T-cell (primary cell): ENCODE measurements at regions not wholly inside any gene's neighbourhood (a gene's known extent, or its start where the extent isn't known, plus 50 kb on each side); places are given as distances from the start of the nearest gene placed in this dataset.

Experiments
- ATAC-seq, 4 experiments: fragments of 200-7000 bp in 3 of 4; fragments of 150-1000 bp in 1 of 4; cut with Tn5 transposase; replicated peaks in 1 of 4; 1 replicate in 3 of 4; 2 replicates in 1 of 4; pipeline ENCODE4 v1.10.0; 2021; ENCODE audit warnings: moderate library complexity in 3 of 4, mild to moderate bottlenecking in 2 of 4, moderate number of reproducible peaks in 1 of 4
- CTCF ChIA-PET, 2 donors: fragments of 300-600 bp; sonication (Branson Sonifier 250); formaldehyde crosslinking; loops; one replicate each; lab custom pipeline; 2022; ENCODE audit warnings: antibody characterized with exemption in 2 of 2; lab: Charles Lee
- POLR2A ChIA-PET, 2 donors: fragments of 300-600 bp; sonication (Branson Sonifier 250); formaldehyde crosslinking; loops; one replicate each; lab custom pipeline; 2022; ENCODE audit warnings: antibody characterized with exemption in 2 of 2; lab: Charles Lee
- DNase-seq, 35 experiments: peaks; one replicate each; pipeline versions ENCODE4 v3.0.0 to v3.0.0-alpha.2; 2013 to 2023
- H3K27ac ChIP-seq: one replicate; pipeline ENCODE4 v1.5.1; 2013; ENCODE audit warnings: low read length
- H3K27me3 ChIP-seq, 2 experiments: replicated peaks in 1 of 2; 1 replicate in 1 of 2; 2 replicates in 1 of 2; pipeline versions ENCODE4 v1.6.1 to v1.7.0; 2013; ENCODE audit warnings: low read length in 1 of 2, mixed read lengths in 1 of 2; ENCODE audit not compliant: control insufficient read depth in 2 of 2, insufficient read depth in 2 of 2; ENCODE audit errors: extremely low read depth in 1 of 2
- H3K36me3 ChIP-seq, 2 donors: 1 replicate in 1 of 2; 2 replicates in 1 of 2; pipeline versions ENCODE4 v1.6.1 to v1.7.0; 2013; ENCODE audit warnings: low read length in 1 of 2; ENCODE audit not compliant: control insufficient read depth in 2 of 2, insufficient read depth in 1 of 2; ENCODE audit errors: extremely low read depth in 1 of 2
- H3K4me1 ChIP-seq, 2 experiments: 1 replicate in 1 of 2; 2 replicates in 1 of 2; pipeline versions ENCODE4 v1.6.1 to v1.7.0; 2013; ENCODE audit warnings: low read length in 2 of 2, mixed read lengths in 1 of 2; ENCODE audit not compliant: insufficient read depth in 2 of 2, control insufficient read depth in 1 of 2; ENCODE audit errors: extremely low read depth in 1 of 2
- H3K4me3 ChIP-seq, 2 donors: 1 replicate in 1 of 2; 2 replicates in 1 of 2; pipeline versions ENCODE4 v1.5.1 to v1.7.0; 2013; ENCODE audit warnings: mild to moderate bottlenecking in 2 of 2, low read length in 1 of 2, moderate library complexity in 1 of 2; ENCODE audit not compliant: control insufficient read depth in 1 of 2; ENCODE audit errors: extremely low read depth in 1 of 2
- H3K9me3 ChIP-seq: 2 replicates; pipeline ENCODE4 v1.7.0; 2013
- H3K27ac Mint-ChIP-seq, 2 donors: one replicate each; pipeline ENCODE4 v1.8.0; 2020 to 2021; ENCODE audit warnings: mild to moderate bottlenecking in 2 of 2, mixed read lengths in 2 of 2
- H3K27me3 Mint-ChIP-seq, 2 donors: one replicate each; pipeline ENCODE4 v1.8.0; 2021 to 2022; ENCODE audit warnings: mixed read lengths in 2 of 2
- H3K36me3 Mint-ChIP-seq: one replicate; pipeline ENCODE4 v1.8.0; 2021; ENCODE audit warnings: mixed read lengths
- H3K4me1 Mint-ChIP-seq, 3 donors: one replicate each; pipeline ENCODE4 v1.8.0; 2020 to 2022; ENCODE audit warnings: mixed read lengths in 3 of 3, mild to moderate bottlenecking in 1 of 3
- H3K4me3 Mint-ChIP-seq, 3 donors: one replicate each; pipeline ENCODE4 v1.8.0; 2020 to 2022; ENCODE audit warnings: mild to moderate bottlenecking in 3 of 3, mixed read lengths in 3 of 3, moderate library complexity in 3 of 3
- H3K9me3 Mint-ChIP-seq, 3 donors: one replicate each; pipeline ENCODE4 v1.8.0; 2020 to 2022; ENCODE audit warnings: mixed read lengths in 3 of 3
- WGBS: methylation state at CpG from one replicate; pipeline ENCODE4 v1.1.5; 2013; ENCODE audit warnings: missing lambda C conversion rate; ENCODE audit not compliant: insufficient coverage; 5-methylcytosine and 5-hydroxymethylcytosine counted together

DNA sequence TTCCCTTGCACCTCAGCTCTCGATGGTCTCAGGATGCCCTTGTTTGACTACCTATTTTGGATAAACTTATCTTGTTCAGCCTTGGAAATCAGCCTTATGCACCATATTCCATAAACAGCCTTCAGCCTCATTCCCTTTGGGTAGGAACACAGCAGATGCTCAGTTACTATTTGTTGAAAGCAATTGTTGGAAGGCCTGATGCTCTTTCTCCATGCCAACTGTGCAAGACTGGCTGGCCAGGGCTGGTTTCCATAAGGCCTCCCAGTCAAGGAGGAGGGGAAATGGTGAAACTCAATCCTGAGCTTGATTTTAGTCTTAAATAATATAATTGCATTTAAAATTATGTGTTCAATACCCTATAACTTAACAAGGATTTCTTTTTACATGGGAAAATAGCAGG, 121.1 kb upstream of the DEPDC1 start:
- WGBS = 64% methylated on average over 1 of the region's 1 CpG
- H3K9me3 ChIP-seq = no peaks in the 10 kb centered on the region
- no peak overlapping the region for H3K4me3 Mint-ChIP-seq
- DNase-seq (no peak), ATAC-seq (no peak)
- no peaks in the 10 kb centered on the region for H3K27me3 Mint-ChIP-seq
- H3K4me1 Mint-ChIP-seq = no peaks in the 10 kb centered on the region
- no peaks in the 10 kb centered on the region for H3K4me1 ChIP-seq
- CTCF ChIA-PET = no interaction called here
- H3K36me3 ChIP-seq = no peaks in the 10 kb centered on the region
- peaks cover 9 to 22% (median 15%) of the 10 kb centered on the region in 3 donors for H3K9me3 Mint-ChIP-seq
- no peak overlapping the region for H3K27ac ChIP-seq
- H3K4me3 ChIP-seq = no peak overlapping the region
- no peaks in the 10 kb centered on the region for H3K27me3 ChIP-seq
- POLR2A ChIA-PET = no interaction called here
- no peak overlapping the region for H3K27ac Mint-ChIP-seq
- no peaks in the 10 kb centered on the region for H3K36me3 Mint-ChIP-seq

DNA sequence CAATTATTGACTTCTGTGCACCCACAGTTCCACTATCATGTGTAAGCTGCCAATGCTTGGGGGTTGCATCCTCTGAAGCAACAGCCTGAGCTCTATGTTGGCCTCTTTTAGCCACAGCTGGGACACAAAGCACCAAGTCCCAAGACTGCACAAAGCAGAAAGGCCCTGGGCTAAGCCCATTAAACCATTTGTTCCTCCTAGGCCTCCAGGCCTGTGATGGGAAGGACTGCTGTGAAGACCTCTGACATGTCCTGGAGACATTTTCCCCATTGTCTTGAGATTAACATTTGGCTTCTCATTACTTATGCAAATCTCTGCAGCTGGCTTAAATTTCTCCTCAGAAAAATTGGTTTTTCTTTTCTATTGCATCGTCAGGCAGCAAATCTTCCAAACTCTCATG, 123.7 kb upstream of the DEPDC1 start:
- 88% methylated on average over 1 of the region's 1 CpG for WGBS
- no peak overlapping the region for H3K27ac ChIP-seq
- Mint-ChIP-seq H3K4me1 (no peaks in the 10 kb centered on the region), H3K9me3 (peaks cover 13 to 27% (median 15%) of the 10 kb centered on the region in 3 donors), H3K27me3 (no peaks in the 10 kb centered on the region), H3K4me3 (no peak overlapping the region), H3K36me3 (no peaks in the 10 kb centered on the region), H3K27ac (no peak overlapping the region)
- POLR2A ChIA-PET = no interaction called here
- no peak for DNase-seq
- no peaks in the 10 kb centered on the region for H3K27me3 ChIP-seq
- no peak overlapping the region for H3K4me3 ChIP-seq
- no peaks in the 10 kb centered on the region for H3K4me1 ChIP-seq
- no peaks in the 10 kb centered on the region for H3K36me3 ChIP-seq
- CTCF ChIA-PET = no interaction called here
- ATAC-seq = no peak
- H3K9me3 ChIP-seq = no peaks in the 10 kb centered on the region

DNA sequence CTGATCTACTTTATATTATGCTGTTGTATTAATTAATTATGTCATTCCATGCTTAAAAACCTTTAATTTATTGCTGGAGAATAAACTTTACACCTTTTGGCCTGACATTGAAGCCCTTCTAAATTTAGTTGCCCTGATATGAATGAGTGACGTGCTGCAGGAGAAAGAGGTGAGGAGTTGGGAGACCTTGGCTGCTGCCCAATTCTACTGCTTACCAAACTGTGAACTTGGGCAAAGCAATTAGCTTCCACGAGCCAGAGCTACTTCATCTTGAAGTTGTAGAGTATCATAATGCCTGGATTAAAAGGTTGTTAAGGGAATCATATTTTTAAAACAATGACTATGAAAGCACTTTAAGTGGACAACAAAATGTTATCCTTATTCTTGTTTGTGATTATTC, 126.8 kb upstream of the DEPDC1 start:
- Mint-ChIP-seq H3K27me3 (no peaks in the 10 kb centered on the region), H3K4me1 (no peaks in the 10 kb centered on the region), H3K4me3 (no peak overlapping the region), H3K27ac (no peak overlapping the region), H3K9me3 (peaks cover 7 to 20% (median 9%) of the 10 kb centered on the region in 3 donors), H3K36me3 (no peaks in the 10 kb centered on the region)
- POLR2A ChIA-PET = no interaction called here
- H3K36me3 ChIP-seq = no peaks in the 10 kb centered on the region
- ATAC-seq = no peak
- no peak overlapping the region for H3K27ac ChIP-seq
- no peaks in the 10 kb centered on the region for H3K9me3 ChIP-seq
- WGBS = no CpG with 5 or more reads among the region's 2 CpGs
- no peak for DNase-seq
- H3K4me3 ChIP-seq = no peak overlapping the region
- H3K27me3 ChIP-seq = no peaks in the 10 kb centered on the region
- CTCF ChIA-PET = no interaction called here
- H3K4me1 ChIP-seq = no peaks in the 10 kb centered on the region

GRCh38 chr1:68624233-68624632, 127.4 kb upstream of the DEPDC1 start:
- H3K4me1 Mint-ChIP-seq = no peaks in the 10 kb centered on the region
- H3K36me3 ChIP-seq = no peaks in the 10 kb centered on the region
- ChIA-PET POLR2A (no interaction called here), CTCF (no interaction called here)
- ATAC-seq = no peak
- DNase-seq = no peak
- no peak overlapping the region for H3K4me3 Mint-ChIP-seq
- no peak overlapping the region for H3K4me3 ChIP-seq
- H3K27me3 Mint-ChIP-seq = no peaks in the 10 kb centered on the region
- 100% methylated on average over 2 of the region's 3 CpGs for WGBS
- H3K27me3 ChIP-seq = no peaks in the 10 kb centered on the region
- H3K36me3 Mint-ChIP-seq = no peaks in the 10 kb centered on the region
- peaks cover 6 to 16% (median 9%) of the 10 kb centered on the region in 3 donors for H3K9me3 Mint-ChIP-seq
- no peak overlapping the region for H3K27ac Mint-ChIP-seq
- H3K27ac ChIP-seq = no peak overlapping the region
- no peaks in the 10 kb centered on the region for H3K4me1 ChIP-seq
- no peaks in the 10 kb centered on the region for H3K9me3 ChIP-seq

DNA sequence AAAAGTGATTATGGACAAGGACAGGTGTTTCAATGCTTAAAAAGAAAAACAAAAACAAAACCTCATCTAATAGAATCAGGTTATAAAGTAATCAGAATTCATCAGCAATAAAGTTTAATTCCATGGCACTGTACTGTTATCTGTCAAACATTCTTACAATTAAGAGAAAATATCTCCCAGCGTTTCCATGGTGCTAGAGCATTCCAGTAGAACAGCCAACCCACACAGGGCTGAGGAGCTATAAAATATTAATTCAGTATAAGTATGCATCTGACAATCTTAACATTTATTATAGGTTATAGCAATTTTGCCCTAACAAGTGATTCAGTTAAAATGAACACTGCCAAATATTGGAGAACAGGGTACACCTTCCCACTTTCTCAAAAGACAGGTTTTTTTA, 128.7 kb upstream of the DEPDC1 start:
- DNase-seq (no peak), ATAC-seq (no peak)
- H3K27me3 ChIP-seq = no peaks in the 10 kb centered on the region
- Mint-ChIP-seq H3K4me1 (no peaks in the 10 kb centered on the region), H3K27ac (no peak overlapping the region), H3K36me3 (no peaks in the 10 kb centered on the region), H3K27me3 (no peaks in the 10 kb centered on the region), H3K9me3 (peaks cover 6 to 16% (median 9%) of the 10 kb centered on the region in 3 donors), H3K4me3 (no peak overlapping the region)
- ChIA-PET CTCF (no interaction called here), POLR2A (no interaction called here)
- H3K27ac ChIP-seq = no peak overlapping the region
- no CpG with 5 or more reads among the region's 1 CpG for WGBS
- H3K9me3 ChIP-seq = no peaks in the 10 kb centered on the region
- no peak overlapping the region for H3K4me3 ChIP-seq
- no peaks in the 10 kb centered on the region for H3K4me1 ChIP-seq
- H3K36me3 ChIP-seq = no peaks in the 10 kb centered on the region

DNA sequence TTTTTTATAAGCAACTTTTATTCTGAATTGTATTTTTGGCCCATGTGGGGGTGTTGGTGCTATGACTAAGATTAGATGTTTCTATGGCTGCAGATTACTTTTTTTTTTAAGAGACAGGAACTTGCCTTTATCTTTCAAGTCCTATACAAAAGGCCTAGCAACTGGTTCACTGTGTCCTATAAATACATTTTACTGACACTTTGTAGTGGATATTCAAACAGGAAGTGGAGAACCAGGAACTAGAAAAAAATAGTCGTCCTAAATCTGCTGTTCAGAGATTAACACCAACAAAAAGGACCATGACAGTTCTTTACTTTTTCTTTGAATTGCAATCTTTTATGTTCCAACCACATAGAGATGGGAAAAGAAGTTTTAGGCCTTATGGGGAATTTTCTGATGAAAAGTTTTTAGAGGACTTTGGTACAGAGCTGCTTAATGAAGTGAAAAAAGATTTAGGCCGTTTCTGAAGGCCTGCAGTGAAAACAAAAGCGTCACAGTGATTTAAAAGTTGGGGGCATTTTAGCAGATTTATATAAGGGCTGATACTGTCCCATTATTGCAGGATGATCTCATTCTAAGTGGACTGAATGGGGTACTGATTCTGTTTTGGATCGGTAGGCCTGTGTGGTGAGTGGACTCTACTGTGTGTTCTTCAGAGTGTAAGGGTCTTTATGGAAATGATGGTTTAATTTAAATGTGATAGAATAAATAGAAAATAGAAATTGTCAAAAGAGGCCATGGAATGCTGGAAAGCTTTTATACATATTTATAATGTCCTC, 136.4 kb upstream of the DEPDC1 start:
- DNase-seq (no peak), ATAC-seq (no peak)
- H3K27me3 Mint-ChIP-seq = no peaks in the 10 kb centered on the region
- 94% methylated on average over 2 of the region's 4 CpGs for WGBS
- no peak overlapping the region for H3K27ac Mint-ChIP-seq
- no peaks in the 10 kb centered on the region for H3K36me3 ChIP-seq
- H3K27me3 ChIP-seq = no peaks in the 10 kb centered on the region
- no peaks in the 10 kb centered on the region for H3K36me3 Mint-ChIP-seq
- no peak overlapping the region for H3K4me3 Mint-ChIP-seq
- no peaks in the 10 kb centered on the region for H3K4me1 Mint-ChIP-seq
- H3K4me3 ChIP-seq = no peak overlapping the region
- H3K4me1 ChIP-seq = no peaks in the 10 kb centered on the region
- POLR2A ChIA-PET = no interaction called here
- H3K27ac ChIP-seq = no peak overlapping the region
- CTCF ChIA-PET = no interaction called here
- no peaks in the 10 kb centered on the region for H3K9me3 ChIP-seq
- peaks cover 0 to 4% (median 3%) of the 10 kb centered on the region in 3 donors for H3K9me3 Mint-ChIP-seq

- Mint-ChIP-seq H3K36me3 (no peaks in the 10 kb centered on the region), H3K4me3 (no peak overlapping the region), H3K27me3 (no peaks in the 10 kb centered on the region), H3K27ac (no peak overlapping the region), H3K9me3 (peaks cover 6 to 7% (median 7%) of the 10 kb centered on the region in 3 donors), H3K4me1 (no peaks in the 10 kb centered on the region)
- Histone ChIP-seq H3K27ac (no peak overlapping the region), H3K27me3 (no peaks in the 10 kb centered on the region), H3K4me3 (no peak overlapping the region), H3K36me3 (no peaks in the 10 kb centered on the region), H3K9me3 (no peaks in the 10 kb centered on the region), H3K4me1 (no peaks in the 10 kb centered on the region)
- DNase-seq (no peak), ATAC-seq (no peak)
- ChIA-PET POLR2A (no interaction called here), CTCF (no interaction called here)
Measured at GRCh38 chr1:68644504-68644903, 147.6 kb upstream of the DEPDC1 start.
